ENCODE measurements at regions not wholly inside any gene's neighbourhood (a gene's known extent, or its start where the extent isn't known, plus 50 kb on each side); places are given as distances from the start of the nearest gene placed in this dataset.

- H3K9me3 ChIP-seq (ENCODE audit: low read length): no peaks in the 10 kb centered on the region
- no peaks in the 10 kb centered on the region for H3F3A ChIP-seq (ENCODE audit: insufficient read depth, low read length, poor library complexity, severe bottlenecking)
- H3K4me3 ChIP-seq (ENCODE audit: low read length): no peak overlapping the region
- H3K4me2 ChIP-seq (ENCODE audit: low read length): no peak overlapping the region
- no peak overlapping the region for H2AFZ ChIP-seq (ENCODE audit: low read depth, low read length)
- TF ChIP-seq POLR2AphosphoS5 (IDR thresholded peaks at IDR 0.05): no peak
- TF ChIP-seq SMC3 (conservative IDR thresholded peaks at IDR 0.05; ENCODE audit: poor library complexity): no peak
- TF ChIP-seq CTCF (IDR thresholded peaks at IDR 0.05; ENCODE audit: poor library complexity, severe bottlenecking): no peak
- TF ChIP-seq REST (IDR thresholded peaks at IDR 0.05; ENCODE audit: borderline replicate concordance): no peak
- no peak for TF ChIP-seq EP300 (conservative IDR thresholded peaks at IDR 0.05; ENCODE audit: poor library complexity, severe bottlenecking)
- no peak for TF ChIP-seq MXI1 (conservative IDR thresholded peaks at IDR 0.05; ENCODE audit: poor library complexity, severe bottlenecking)
- no peak for TF ChIP-seq TAF1 (IDR thresholded peaks at IDR 0.05; ENCODE audit: low read depth)
- no peak for TF ChIP-seq RAD21 (conservative IDR thresholded peaks at IDR 0.05)
- TF ChIP-seq EZH2 (IDR thresholded peaks at IDR 0.05; ENCODE audit: borderline replicate concordance, insufficient read depth, low read length, poor library complexity, severe bottlenecking): no peak
- no peaks in the 10 kb centered on the region for H3K79me2 ChIP-seq (replicated peaks; ENCODE audit: insufficient read depth, low read length)
- no peaks in the 10 kb centered on the region for H4K20me1 ChIP-seq (ENCODE audit: insufficient read depth)
- H3K36me3 ChIP-seq (ENCODE audit: insufficient read depth, low read length): no peaks in the 10 kb centered on the region
- no peak overlapping the region for H3K27ac ChIP-seq (ENCODE audit: low read length)
- no peak overlapping the region for H3K9ac ChIP-seq (ENCODE audit: low read length)
- H3K9me2 ChIP-seq (ENCODE audit: insufficient read depth, low read length): no peaks in the 10 kb centered on the region
- H3K27me3 ChIP-seq (ENCODE audit: insufficient read depth, low read depth, low read length): no peaks in the 10 kb centered on the region
Measured at GRCh38 chr15:63450884-63451225, 53.5 kb upstream of the USP3 start.

GRCh38 chr15:63451671-63452315 is 52.6 kb upstream of the USP3 start:
- H4K20me1 ChIP-seq (ENCODE audit: insufficient read depth): no peaks in the 10 kb centered on the region
- no peaks in the 10 kb centered on the region for H3K36me3 ChIP-seq (ENCODE audit: insufficient read depth, low read length)
- no peak overlapping the region for H3K27ac ChIP-seq (ENCODE audit: low read length)
- H2AFZ ChIP-seq (ENCODE audit: low read depth, low read length): no peak overlapping the region
- H3K4me3 ChIP-seq (ENCODE audit: low read length): no peak overlapping the region
- H3K9me3 ChIP-seq (ENCODE audit: low read length): no peaks in the 10 kb centered on the region
- H3K4me2 ChIP-seq (ENCODE audit: low read length): no peak overlapping the region
- H3K9me2 ChIP-seq (ENCODE audit: insufficient read depth, low read length): no peaks in the 10 kb centered on the region
- H3K79me2 ChIP-seq (replicated peaks; ENCODE audit: insufficient read depth, low read length): no peaks in the 10 kb centered on the region
- no peaks in the 10 kb centered on the region for H3K27me3 ChIP-seq (ENCODE audit: insufficient read depth, low read depth, low read length)
- H3F3A ChIP-seq (ENCODE audit: insufficient read depth, low read length, poor library complexity, severe bottlenecking): no peaks in the 10 kb centered on the region
- TF ChIP-seq CTCF (IDR thresholded peaks at IDR 0.05; ENCODE audit: poor library complexity, severe bottlenecking): no peak
- no peak for TF ChIP-seq MXI1 (conservative IDR thresholded peaks at IDR 0.05; ENCODE audit: poor library complexity, severe bottlenecking)
- H3K9ac ChIP-seq (ENCODE audit: low read length): no peak overlapping the region
